ENCODE measurements at regions not wholly inside any gene's neighbourhood (a gene's known extent, or its start where the extent isn't known, plus 50 kb on each side); places are given as distances from the start of the nearest gene placed in this dataset.

DNA sequence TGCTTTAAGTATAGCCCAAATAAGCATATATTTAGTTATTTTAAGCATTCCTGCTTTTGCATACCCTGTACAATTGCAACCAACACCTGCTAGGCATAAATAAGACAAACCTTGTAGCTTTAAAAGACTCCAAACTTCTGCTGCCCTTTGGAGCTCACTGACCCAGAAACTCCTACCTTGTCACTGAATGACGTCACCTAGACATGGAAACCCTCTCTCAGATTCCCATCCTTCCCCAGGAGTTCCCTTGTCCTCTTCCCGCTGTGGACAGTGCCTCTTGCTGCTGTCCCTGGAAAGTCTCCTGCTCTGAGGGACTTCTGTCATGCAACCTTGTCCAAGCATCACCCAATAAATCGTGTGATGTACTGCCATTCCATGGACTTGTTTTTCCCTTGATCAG lies 507.2 kb downstream of the GRXCR1 start:
- no peak overlapping the region for H3K4me3 ChIP-seq (ENCODE audit: low read depth, low read length)
- no peaks in the 10 kb centered on the region for H3K9me3 ChIP-seq (ENCODE audit: control insufficient read depth, insufficient read depth, low read depth, low read length)
- POLR2A ChIA-PET: no interaction called here
- TF ChIP-seq, protein P1, sequence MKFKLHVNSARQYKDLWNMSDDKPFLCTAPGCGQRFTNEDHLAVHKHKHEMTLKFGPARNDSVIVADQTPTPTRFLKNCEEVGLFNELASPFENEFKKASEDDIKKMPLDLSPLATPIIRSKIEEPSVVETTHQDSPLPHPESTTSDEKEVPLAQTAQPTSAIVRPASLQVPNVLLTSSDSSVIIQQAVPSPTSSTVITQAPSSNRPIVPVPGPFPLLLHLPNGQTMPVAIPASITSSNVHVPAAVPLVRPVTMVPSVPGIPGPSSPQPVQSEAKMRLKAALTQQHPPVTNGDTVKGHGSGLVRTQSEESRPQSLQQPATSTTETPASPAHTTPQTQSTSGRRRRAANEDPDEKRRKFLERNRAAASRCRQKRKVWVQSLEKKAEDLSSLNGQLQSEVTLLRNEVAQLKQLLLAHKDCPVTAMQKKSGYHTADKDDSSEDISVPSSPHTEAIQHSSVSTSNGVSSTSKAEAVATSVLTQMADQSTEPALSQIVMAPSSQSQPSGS (tag by site-specific recombination; IDR thresholded peaks at IDR 0.05; ENCODE audit: low read depth): 0 out of 2 replicates have a peak, but pooled peaks have one; percentile 50
- TF ChIP-seq ZNF571 (tag by site-specific recombination; IDR thresholded peaks at IDR 0.05): no peak
- TF ChIP-seq ZNF664 (tag by site-specific recombination; IDR thresholded peaks at IDR 0.05): no peak
- TF ChIP-seq BCL11A (tag by site-specific recombination; IDR thresholded peaks at IDR 0.05; ENCODE audit: low read depth): no peak
- TF ChIP-seq, protein P2, sequence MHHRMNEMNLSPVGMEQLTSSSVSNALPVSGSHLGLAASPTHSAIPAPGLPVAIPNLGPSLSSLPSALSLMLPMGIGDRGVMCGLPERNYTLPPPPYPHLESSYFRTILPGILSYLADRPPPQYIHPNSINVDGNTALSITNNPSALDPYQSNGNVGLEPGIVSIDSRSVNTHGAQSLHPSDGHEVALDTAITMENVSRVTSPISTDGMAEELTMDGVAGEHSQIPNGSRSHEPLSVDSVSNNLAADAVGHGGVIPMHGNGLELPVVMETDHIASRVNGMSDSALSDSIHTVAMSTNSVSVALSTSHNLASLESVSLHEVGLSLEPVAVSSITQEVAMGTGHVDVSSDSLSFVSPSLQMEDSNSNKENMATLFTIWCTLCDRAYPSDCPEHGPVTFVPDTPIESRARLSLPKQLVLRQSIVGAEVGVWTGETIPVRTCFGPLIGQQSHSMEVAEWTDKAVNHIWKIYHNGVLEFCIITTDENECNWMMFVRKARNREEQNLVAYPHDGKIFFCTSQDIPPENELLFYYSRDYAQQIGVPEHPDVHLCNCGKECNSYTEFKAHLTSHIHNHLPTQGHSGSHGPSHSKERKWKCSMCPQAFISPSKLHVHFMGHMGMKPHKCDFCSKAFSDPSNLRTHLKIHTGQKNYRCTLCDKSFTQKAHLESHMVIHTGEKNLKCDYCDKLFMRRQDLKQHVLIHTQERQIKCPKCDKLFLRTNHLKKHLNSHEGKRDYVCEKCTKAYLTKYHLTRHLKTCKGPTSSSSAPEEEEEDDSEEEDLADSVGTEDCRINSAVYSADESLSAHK (tag by site-specific recombination; IDR thresholded peaks at IDR 0.05): no peak
- no peaks in the 10 kb centered on the region for H3K36me3 ChIP-seq (ENCODE audit: control insufficient read depth in 2 of 2, insufficient read depth in 1 of 2, low read length in 2 of 2)
- H3K4me1 ChIP-seq (ENCODE audit: control insufficient read depth, insufficient read depth, low read length): no peaks in the 10 kb centered on the region
- CTCF ChIA-PET: no interaction called here
- H3K27ac ChIP-seq (ENCODE audit: extremely low read depth, low read depth, low read length): no peak overlapping the region

DNA sequence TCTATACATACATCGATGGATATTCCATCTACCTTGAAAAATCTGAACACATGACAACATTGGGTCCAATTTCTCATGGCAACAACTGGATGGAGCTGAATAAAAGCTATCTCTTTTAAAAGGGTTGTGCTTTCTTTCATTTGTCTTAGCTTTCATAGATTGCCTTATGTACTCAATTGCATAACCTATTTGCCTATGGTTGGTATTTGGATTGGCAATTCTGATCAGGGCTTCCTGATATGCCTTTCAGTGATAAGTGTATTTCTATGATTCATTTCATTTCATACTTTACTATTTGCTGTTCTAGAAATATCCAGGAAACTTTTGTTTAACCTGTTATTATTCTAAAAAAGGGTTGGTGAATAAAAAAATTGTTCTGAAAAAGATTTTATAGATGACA lies 509.9 kb downstream of the GRXCR1 start:
- H3K9me3 ChIP-seq (ENCODE audit: control insufficient read depth, insufficient read depth, low read depth, low read length): no peaks in the 10 kb centered on the region
- ChIA-PET CTCF (no interaction called here), POLR2A (no interaction called here)
- no peaks in the 10 kb centered on the region for H3K4me1 ChIP-seq (ENCODE audit: control insufficient read depth, insufficient read depth, low read length)
- H3K4me3 ChIP-seq (ENCODE audit: low read depth, low read length): no peak overlapping the region
- no peak overlapping the region for H3K27ac ChIP-seq (ENCODE audit: extremely low read depth, low read depth, low read length)
- H3K36me3 ChIP-seq (ENCODE audit: control insufficient read depth in 2 of 2, insufficient read depth in 1 of 2, low read length in 2 of 2): no peaks in the 10 kb centered on the region
- TF ChIP-seq ZNF140 (tag by site-specific recombination; IDR thresholded peaks at IDR 0.05) (no peak), ZNF2 (tag by site-specific recombination; IDR thresholded peaks at IDR 0.05) (no peak), ZXDB (tag by site-specific recombination; IDR thresholded peaks at IDR 0.05) (no peak), KLF9 (tag by site-specific recombination; IDR thresholded peaks at IDR 0.05; ENCODE audit: low read depth) (no peak)
- TF ChIP-seq, protein P3, sequence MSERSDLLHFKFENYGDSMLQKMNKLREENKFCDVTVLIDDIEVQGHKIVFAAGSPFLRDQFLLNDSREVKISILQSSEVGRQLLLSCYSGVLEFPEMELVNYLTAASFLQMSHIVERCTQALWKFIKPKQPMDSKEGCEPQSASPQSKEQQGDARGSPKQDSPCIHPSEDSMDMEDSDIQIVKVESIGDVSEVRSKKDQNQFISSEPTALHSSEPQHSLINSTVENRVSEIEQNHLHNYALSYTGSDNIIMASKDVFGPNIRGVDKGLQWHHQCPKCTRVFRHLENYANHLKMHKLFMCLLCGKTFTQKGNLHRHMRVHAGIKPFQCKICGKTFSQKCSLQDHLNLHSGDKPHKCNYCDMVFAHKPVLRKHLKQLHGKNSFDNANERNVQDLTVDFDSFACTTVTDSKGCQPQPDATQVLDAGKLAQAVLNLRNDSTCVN (tag by site-specific recombination; optimal IDR thresholded peaks at IDR 0.05): no peak
- TF ChIP-seq, protein P4, sequence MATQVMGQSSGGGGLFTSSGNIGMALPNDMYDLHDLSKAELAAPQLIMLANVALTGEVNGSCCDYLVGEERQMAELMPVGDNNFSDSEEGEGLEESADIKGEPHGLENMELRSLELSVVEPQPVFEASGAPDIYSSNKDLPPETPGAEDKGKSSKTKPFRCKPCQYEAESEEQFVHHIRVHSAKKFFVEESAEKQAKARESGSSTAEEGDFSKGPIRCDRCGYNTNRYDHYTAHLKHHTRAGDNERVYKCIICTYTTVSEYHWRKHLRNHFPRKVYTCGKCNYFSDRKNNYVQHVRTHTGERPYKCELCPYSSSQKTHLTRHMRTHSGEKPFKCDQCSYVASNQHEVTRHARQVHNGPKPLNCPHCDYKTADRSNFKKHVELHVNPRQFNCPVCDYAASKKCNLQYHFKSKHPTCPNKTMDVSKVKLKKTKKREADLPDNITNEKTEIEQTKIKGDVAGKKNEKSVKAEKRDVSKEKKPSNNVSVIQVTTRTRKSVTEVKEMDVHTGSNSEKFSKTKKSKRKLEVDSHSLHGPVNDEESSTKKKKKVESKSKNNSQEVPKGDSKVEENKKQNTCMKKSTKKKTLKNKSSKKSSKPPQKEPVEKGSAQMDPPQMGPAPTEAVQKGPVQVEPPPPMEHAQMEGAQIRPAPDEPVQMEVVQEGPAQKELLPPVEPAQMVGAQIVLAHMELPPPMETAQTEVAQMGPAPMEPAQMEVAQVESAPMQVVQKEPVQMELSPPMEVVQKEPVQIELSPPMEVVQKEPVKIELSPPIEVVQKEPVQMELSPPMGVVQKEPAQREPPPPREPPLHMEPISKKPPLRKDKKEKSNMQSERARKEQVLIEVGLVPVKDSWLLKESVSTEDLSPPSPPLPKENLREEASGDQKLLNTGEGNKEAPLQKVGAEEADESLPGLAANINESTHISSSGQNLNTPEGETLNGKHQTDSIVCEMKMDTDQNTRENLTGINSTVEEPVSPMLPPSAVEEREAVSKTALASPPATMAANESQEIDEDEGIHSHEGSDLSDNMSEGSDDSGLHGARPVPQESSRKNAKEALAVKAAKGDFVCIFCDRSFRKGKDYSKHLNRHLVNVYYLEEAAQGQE (tag by site-specific recombination; IDR thresholded peaks at IDR 0.05): no peak

DNA sequence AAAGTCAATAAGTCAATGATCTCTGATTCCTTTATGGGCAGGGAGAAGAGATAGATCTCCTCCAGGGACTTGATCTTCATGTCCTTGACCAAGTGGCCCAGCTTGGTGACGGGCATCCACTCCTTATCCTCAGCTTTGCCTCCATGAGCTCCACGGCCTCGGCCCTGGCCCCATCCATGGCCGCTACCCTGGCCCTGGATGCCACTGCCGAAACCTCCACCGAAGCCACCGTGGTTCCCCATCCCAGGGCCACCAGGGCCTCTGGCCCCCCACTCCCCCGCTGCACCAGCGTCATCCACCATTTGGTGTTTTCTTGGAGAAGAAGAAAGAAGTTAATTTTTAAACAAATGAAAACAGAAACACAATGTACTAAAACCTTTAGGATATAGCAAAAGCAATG lies 518.1 kb downstream of the GRXCR1 start:
- H3K4me3 ChIP-seq (ENCODE audit: low read depth, low read length): no peak overlapping the region
- TF ChIP-seq MYNN (tag by site-specific recombination; IDR thresholded peaks at IDR 0.05; ENCODE audit: borderline replicate concordance) (no peak), BCL11B (tag by site-specific recombination; IDR thresholded peaks at IDR 0.05; ENCODE audit: low read depth) (no peak), ZNF792 (tag by site-specific recombination; IDR thresholded peaks at IDR 0.05) (no peak), ZBTB1 (tag by site-specific recombination; IDR thresholded peaks at IDR 0.05) (no peak)
- H3K27ac ChIP-seq (ENCODE audit: extremely low read depth, low read depth, low read length): no peak overlapping the region
- H3K36me3 ChIP-seq (ENCODE audit: control insufficient read depth in 2 of 2, insufficient read depth in 1 of 2, low read length in 2 of 2): no peaks in the 10 kb centered on the region
- POLR2A ChIA-PET: no interaction called here
- H3K4me1 ChIP-seq (ENCODE audit: control insufficient read depth, insufficient read depth, low read length): no peaks in the 10 kb centered on the region
- CTCF ChIA-PET: no interaction called here
- H3K9me3 ChIP-seq (ENCODE audit: control insufficient read depth, insufficient read depth, low read depth, low read length): no peaks in the 10 kb centered on the region
